ENCODE measurements at regions not wholly inside any gene's neighbourhood (a gene's known extent, or its start where the extent isn't known, plus 50 kb on each side); places are given as distances from the start of the nearest gene placed in this dataset.
"Not testable (repeated sequence)": the region's sequence is repeated elsewhere in the genome, so short reads cannot be mapped to it uniquely, and the experiment has no call there.

DNA sequence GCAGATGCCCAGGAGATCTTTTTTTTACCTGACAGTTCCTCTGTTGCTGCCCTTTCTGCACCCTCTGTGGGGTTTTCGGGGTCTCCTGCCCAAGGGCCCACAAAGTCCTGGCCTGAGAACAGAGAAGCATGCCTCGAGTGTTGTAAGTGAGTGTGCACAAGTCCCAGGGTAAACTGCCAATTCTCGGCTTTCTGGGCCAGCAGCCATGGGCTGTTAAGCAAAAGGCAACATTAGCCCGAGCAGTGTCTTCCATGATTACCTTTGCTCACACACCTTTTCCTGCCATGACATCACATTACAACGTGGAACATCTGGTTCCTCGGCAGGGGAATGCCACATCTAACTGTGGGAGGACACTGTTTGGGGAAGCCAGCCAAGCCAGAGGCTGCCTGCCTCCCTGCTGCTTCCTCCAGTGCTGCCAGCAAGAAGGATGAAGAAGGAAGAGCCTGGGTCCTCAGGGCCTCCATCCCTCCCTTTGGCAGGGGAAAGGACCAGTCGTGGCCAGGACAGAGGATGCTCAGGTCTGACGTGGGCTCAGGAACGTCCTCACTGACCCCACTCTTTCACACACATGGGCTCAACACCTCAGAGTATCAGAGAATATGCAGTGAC lies 485.9 kb downstream of the OMA1 start:
- no peak for DNase-seq

DNA sequence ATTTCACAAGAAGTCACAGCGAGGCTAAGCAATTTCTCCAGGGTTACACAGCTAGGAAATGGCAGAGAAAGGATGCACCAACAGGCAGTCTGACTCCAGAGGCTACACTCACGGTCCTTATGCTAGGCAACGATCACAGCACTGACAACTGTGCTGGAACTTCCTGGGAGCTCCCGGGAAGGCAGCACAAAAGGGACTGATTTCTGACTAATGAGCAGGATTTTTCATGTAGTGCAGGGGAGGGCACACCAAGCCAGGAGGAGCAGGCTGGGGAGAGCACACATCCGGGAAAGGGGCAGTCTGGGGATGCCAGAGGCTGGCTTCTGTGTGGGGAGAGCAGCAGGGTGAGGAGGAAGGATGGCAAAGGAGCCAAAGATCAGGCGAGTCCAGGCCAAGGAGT lies 486.7 kb downstream of the OMA1 start:
- DNase-seq: no peak

DNA sequence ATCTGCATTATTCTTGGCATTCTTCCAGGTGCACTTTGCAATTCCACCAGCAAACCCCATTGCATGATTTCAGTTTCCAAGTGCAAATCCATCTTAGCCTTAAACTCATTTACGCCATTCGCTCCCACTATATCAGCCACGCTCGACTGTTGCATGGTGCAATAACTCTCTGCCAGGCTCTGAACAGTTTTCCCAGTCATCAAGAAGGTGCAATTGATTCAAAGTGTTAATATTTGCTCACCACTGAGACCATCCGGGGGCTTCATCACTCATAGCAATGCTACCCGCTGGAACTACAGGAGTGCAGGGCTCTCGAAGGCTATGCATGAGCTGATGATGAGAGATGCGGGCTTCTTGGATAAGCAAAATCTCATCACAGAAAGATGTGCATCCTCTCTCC lies 488.2 kb downstream of the OMA1 start:
- DNase-seq: no peak

DNA sequence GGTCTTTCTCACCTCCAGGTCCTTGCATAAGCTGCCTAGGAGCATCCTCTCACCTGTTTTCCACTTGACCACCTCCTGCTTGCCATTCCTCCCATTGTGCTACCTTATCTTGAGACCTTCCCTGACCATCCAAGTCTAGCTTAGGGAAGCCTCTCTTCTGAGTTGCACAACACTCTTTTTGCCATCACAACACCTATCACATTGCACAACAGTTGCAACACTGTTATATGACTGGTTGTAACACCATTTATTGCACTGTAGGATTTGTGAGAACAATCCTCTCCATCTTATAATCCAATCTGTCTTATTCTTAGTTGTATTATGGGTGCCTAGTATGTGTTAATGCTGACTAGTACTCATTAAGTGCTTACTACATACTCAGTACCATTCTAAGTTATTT lies 488.7 kb downstream of the OMA1 start:
- no peak for DNase-seq

GRCh38 chr1:58051187-58051586 lies 495.3 kb downstream of the OMA1 start:
- DNase-seq: not testable (repeated sequence)

DNA sequence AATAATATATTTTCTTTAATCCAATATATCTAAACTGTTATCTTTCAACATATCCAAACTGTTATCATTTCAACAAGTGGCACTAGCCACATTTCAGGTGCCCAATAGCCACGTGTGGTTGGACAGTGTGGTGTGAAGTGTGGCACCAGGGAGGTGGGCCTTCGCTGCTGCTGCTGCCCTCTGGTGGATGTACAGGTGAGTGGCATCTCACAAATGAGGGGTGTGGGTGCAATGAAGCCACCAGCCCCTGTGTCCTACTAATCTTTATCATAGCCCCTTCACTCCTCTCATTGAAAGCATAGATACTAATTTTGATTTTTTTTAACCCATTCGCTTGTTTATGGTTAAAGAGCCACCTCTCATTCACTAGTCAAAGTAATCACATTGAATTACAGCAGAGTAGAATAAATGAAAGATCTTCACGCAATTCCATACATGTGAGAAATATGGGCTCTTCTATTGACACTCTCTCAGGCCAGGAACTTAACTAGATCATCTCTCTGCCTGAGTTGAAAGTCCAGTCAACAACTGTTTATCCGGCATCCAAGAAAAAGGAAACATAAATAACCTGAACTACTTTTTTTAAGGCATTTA lies 499.2 kb downstream of the OMA1 start:
- no peak for DNase-seq

DNA sequence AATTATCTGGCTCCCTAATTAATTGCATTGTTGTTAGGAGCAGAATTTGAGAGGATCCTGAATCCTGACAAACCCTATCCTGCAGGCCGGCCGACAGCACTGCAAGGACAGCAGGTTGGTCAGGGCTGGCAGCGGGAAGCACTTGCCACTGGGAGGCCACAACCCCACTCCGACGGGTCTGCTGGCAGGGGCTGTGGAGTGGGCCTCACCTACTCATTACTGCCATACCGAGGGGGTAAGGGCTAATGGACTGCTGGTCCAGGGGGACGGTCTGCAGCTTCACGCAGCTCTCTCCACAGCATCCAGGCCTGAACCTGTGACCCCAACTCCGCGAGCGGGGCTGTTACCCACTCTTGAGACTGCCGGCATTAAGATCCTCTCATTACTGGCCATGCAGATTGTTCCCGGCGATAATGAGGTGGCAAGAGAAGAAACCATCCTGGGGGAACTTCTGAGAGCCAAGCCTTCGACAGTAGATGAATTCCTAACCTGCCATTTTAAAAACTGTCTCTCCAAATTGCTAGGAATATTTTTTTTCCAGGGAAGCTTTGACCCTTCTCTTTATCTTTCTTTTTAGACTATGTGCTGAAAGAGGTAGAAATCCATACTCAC lies 501.3 kb downstream of the OMA1 start:
- no peak for DNase-seq

- no peak for DNase-seq
These were observed 504.9 kb downstream of the OMA1 start for GRCh38 chr1:58041621-58042020.

DNA sequence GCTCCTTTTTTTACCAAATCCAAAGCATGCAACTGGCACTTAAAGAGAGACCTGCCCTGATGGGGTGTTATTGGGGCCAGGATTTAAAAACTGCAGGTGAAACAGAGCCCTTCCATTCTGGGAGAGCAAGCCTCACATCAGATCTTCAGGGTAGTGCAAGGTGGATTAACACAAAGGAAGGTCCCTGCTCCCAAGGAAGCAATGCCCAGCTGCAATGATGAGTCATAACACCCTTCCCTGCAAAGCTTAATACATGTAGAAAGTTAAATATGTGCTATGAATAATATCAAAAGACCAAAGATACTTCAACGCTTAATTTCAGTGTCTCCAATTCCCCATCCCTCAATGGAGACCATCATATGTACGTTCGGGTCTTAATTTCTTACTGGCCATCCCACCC lies 508.0 kb downstream of the OMA1 start:
- no peak for DNase-seq

DNA sequence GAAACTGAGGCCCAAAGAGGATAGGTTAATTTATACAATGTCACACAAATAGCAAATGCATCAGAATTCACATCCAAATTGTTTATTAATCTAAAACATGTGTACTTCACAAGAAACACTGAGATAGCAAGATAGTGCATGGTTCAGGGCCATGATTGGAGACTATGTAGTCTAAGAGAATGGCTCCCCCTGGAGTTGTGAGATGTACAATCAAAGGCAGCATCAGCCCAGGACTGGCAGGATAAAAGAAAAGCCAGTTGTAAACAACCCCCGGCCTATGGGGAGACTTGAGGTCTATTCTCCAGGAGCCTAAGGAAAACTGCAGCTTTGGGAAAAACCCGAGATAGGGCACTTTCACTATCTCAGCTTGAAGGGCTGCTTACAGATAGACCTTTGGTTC lies 511.0 kb downstream of the OMA1 start:
- DNase-seq: no peak

DNA sequence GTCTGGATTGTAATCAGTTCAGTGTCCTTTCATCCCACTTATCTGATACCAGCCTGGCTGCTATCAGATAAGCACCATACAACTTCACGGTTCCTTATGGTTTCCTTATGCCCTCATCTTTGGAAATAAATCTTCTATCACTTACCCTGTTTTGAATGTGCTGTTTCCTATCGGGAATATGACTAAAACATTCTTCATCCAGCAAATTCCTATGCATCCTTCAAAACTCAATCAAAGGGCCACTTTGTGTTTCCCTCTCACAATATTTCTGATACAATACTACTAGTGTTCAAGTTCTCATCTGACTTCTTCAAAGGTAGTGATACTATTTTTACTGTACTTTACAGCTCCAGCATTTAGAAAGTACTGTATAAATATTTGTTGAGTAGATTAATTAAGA lies 513.2 kb downstream of the OMA1 start:
- no peak for DNase-seq

DNA sequence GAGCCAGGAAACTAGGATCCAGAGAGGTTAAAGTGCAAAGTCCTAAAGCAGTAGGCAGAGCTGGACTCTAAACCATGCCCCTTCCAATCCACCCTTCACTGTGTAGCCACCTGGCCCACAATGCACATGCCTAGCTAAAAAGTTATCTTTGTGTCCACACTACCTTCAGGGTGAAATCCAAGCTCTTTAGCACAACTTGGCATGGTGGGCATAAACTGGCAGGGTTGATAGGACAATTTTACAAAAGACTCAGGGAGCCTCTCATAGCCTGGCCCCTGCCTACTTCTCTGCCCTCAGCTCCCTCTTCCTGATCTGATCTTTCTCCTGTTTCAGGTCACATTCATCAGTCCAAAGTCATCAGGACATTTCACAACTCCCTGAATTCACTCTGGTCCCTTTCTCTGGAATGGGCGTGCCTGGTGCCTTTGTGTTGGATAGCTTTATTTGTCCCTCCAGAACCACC lies 513.9 kb downstream of the OMA1 start:
- DNase-seq: no peak

DNA sequence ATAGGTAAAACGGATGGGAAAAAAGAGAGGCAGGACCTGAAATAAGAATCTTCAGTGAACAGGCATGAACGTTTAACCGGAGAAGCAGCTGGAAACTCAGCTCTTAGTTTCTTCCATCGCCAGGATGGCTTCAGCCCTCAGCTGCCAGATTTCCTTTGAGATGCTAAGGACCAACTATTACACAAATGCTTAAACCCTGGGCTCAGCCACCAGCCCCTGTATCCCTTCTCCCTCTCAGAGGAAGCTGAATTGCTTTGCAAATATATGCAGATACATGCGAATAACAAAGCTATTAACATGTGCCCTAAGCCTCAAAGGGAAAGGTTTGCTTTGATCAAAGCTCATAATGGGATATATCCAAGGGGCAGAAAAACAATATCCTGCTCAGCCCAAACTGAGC lies 515.1 kb downstream of the OMA1 start:
- DNase-seq: no peak

DNA sequence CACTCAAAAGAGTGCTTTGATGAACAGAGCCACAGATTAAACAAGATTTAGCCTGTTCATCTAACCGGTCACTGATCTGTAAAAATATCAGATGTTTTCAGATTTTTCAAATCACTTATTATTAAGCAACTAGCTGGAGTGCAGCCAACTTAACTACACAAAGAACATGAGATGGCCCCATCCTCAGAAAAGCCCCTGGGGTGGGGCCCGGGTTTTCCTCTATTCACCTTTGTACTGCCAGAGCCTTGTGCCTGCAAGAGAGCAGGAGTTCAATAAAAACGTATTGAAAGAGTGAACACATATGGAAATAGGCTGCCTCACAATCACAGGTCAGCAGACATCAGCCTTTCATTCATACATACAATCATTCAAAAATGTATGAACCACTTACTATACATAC lies 516.1 kb downstream of the OMA1 start:
- DNase-seq: no peak

- no peak for DNase-seq
These were observed 528.9 kb downstream of the OMA1 start for GRCh38 chr1:58017641-58018040.

GRCh38 chr1:58013237-58013636 lies 533.3 kb downstream of the OMA1 start:
- no peak for DNase-seq

- DNase-seq: no peak
These were observed 534.5 kb downstream of the OMA1 start for GRCh38 chr1:58011978-58012377.

DNA sequence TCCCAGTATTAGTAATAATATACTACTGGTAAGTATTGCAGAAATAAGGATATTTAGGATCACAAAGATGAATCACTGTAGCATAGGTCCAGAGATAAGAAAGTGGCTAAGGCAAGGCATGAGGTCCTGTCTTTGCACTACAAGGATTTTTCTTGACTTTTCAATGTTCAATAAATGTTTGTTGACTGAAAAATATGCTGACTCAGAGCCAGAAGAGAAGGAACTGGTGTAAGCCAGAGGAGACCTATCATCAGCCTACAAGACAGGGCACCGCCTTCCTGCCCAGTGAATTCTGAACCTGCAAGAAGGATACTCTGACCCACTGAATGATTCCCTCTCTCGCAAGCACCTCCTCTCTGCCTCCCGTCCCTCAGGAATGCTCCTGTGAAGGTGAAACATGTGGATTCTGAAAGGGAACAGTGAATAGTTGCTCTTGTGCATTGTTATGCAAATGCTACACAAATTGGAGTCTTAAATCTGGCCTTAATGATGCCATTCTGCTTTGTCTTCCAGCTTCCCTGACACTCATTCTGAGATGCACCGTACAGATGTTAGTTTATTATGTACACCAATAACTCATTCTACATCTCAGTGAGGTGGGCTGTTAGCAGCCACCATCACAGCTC lies 540.0 kb downstream of the OMA1 start:
- DNase-seq: no peak

DNA sequence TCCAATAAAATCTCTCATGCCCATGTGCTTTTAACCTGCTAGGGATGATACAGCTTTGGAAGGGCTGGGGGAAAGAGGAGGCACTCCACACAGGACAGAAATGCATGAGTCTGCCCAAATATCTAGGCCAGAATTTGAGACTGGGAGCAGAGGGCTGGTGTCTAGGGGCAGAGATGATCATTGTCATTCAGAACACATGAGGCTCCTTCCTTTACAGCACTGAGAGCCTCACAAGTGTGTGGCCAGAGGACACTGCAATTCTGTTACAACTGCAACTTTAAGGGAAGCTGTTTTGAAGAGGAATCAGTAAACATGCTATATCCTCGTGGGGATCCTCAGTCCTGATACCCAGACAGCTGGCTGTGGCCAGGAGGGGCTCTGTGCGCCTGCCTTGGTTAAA lies 541.3 kb downstream of the OMA1 start:
- DNase-seq: no peak

GRCh38 chr1:58003988-58004387 lies 542.5 kb downstream of the OMA1 start:
- DNase-seq: no peak

GRCh38 chr1:58003059-58003458 lies 543.5 kb downstream of the OMA1 start:
- no peak for DNase-seq

GRCh38 chr1:58000821-58001220 lies 545.7 kb downstream of the OMA1 start:
- DNase-seq: no peak

DNA sequence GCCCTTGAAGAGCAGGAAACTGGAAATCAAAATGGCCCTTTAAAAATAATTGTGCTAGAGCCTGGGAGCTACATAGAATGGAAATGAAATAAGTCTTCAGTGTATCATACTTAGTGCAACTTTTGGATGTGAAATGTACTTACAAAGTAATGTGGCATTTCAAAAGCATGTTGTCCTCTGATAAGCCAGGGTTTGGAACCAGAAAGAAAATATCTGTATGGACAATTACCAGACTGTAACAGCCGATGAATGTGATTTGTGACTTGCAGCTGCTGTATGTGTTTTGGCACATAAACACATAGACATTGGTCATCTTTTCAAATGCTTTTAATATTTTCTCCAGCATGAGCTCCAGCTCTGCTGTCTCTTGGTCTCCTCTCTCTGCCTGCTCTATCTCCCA lies 546.4 kb downstream of the OMA1 start:
- no peak for DNase-seq

DNA sequence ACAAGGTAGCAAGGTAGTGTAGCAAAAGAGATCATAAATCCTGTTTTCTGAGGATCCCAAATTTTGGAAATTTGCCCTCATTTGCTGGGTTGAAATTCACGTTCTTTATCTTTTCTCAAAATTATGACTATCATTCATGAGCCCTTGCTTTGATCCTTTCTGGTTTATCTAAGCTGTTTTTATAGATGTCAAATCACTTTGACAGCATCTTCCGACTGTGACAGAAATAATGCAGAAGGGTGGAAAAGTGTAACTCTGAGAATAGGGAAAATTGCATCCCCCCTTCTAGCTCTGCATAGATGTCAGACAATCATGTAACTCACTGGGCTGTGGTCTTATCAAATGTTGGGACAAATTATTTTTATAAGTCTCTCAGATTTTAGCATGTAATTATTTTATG lies 550.1 kb downstream of the OMA1 start:
- no peak for DNase-seq
